ENCODE measurements at regions not wholly inside any gene's neighbourhood (a gene's known extent, or its start where the extent isn't known, plus 50 kb on each side); places are given as distances from the start of the nearest gene placed in this dataset.
A peak's percentile ranks its signal among the peaks of the same experiment; 100 is the strongest.

DNA sequence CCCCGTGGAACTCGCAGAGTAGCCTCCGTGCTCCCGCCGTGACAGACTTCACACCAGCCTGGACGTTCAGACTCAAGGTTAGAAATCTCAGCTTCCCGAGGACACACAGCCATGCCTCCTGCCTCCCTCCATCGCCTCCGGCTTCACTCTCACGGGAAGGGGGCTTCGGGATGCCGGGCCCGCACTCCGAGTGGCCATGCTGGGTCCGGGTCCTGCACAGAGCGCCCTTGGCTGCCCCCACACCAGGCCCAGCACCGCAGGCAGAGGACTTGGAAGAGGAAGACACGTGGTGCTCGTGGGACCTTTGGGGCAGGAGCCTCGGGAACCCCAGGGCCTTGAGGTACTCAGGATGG, 89.8 kb downstream of the PDGFA start:
- DNase-seq (ENCODE audit: insufficient read length, low spot score) (no peak), FAIRE-seq (no peak)
- TF ChIP-seq POLR2A (IDR thresholded peaks at IDR 0.05; ENCODE audit: low read depth, low read length), result no peak

DNA sequence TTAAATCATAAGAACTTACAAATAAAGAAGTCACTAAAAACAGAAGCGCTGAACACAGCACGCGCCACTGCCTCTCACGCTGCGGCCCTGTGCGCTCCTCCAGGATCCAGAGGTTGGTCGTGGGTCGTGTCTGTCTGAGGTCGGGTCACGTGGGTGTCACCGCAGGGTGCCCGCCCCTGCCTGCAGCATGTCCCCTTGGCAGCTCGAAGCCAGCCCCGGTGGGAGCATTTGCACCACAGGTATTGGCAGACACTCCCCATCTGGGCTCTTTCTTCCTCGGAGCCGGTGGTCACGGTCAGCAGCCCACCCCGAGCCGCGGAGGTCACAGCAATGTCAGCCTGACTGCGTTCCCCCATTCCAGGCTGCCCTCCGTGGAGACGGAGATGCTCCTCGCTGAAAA, 88.6 kb downstream of the PDGFA start:
- TF ChIP-seq POLR2A (IDR thresholded peaks at IDR 0.05; ENCODE audit: low read depth, low read length), result no peak
- DNase-seq (ENCODE audit: insufficient read length, low spot score) (no peak), FAIRE-seq (no peak)

DNA sequence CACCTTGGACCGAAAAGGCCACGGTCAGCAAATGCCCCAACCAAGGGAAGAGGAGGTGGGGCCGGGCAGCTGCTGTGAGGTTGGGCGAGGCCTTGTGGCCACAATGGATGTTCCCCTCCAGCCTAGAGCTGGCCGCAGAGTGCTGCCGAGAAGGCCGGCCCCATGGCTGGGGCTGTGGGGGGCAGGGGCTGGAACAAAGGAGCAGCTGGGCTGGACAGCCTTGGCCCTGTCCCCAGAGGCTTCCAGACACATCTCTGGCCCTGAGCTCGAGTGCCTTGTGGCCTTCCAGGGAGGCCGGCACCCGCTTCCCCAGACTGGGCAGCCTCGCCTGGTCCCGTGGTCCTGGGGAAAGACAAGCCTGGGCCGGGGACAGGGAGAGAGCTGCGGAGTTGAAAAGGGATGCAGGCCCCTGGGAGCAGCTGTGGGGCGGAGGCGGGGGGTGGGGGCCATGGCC, 88.0 kb downstream of the PDGFA start:
- FAIRE-seq, result no peak
- no peak for TF ChIP-seq POLR2A (IDR thresholded peaks at IDR 0.05; ENCODE audit: low read depth, low read length)

DNA sequence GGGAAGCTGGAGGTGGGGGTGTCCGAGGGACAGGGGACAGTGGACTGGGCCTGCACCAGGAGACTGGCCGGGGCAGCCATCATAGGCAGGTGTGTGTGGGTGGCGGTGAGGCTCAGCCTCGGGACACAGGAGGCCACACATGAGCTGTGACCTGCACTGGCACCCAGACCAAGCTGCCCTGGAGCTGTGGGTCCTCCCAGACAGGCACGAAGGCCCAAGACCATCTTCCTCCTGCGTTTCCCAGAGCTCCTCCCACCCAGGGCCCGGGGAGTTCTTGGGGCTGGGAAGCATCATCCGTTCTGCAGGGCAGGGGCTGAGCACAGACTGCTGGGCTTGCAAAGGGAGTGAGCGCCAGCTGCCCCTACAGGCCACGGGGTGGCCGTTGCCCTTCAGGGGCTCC, 87.4 kb downstream of the PDGFA start:
- no peak for FAIRE-seq
- TF ChIP-seq POLR2A (IDR thresholded peaks at IDR 0.05; ENCODE audit: low read depth, low read length), result no peak
- DNase-seq (ENCODE audit: insufficient read length, low spot score), result no peak

More for the DNA sequence above, 88.0 kb downstream of the PDGFA start:
- DNase-seq (ENCODE audit: insufficient read length, low spot score), result no peak

DNA sequence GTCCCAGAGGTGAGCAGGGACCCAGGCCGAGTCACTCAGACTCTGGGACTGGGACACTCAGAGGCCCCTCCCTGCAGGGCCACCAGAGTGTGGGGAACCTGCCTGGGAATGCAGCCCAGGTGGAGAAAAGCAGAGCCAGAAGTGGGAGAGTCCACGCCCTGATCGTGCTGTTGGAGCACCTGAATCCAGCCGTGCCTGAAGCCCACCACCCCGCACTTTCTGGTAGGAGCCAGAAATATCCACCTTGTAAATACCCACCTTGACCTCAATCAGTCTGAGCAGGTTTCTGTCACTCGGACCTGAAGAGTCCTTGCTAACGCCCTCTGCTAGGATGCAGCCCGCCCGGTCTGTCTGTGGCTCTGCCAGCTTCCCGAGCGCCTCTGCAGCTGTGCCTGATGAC, 86.7 kb downstream of the PDGFA start:
- no peak for FAIRE-seq
- no peak for DNase-seq (ENCODE audit: insufficient read length, low spot score)
- no peak for TF ChIP-seq POLR2A (IDR thresholded peaks at IDR 0.05; ENCODE audit: low read depth, low read length)

DNA sequence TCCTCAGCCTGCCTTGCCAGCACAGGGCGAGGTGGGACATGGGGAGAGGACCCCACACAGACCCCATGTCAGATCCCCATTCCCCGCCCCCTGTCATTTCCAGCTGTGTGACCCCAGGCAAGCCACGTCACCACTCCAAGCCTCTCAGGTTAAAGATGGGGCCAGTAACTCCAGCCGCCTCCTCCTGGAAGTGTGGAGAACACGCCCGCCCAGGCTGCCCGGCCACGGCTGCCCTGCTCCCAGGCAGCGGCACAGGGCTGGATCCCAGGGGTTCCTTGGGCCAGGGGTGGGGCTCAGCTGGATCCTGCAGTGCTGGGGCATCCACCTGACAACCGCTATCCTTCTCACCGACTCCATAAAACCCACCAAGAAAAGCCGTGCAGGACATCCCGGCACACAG, 86.1 kb downstream of the PDGFA start:
- DNase-seq (ENCODE audit: insufficient read length, low spot score), result no peak
- no peak for FAIRE-seq
- no peak for TF ChIP-seq POLR2A (IDR thresholded peaks at IDR 0.05; ENCODE audit: low read depth, low read length)

DNA sequence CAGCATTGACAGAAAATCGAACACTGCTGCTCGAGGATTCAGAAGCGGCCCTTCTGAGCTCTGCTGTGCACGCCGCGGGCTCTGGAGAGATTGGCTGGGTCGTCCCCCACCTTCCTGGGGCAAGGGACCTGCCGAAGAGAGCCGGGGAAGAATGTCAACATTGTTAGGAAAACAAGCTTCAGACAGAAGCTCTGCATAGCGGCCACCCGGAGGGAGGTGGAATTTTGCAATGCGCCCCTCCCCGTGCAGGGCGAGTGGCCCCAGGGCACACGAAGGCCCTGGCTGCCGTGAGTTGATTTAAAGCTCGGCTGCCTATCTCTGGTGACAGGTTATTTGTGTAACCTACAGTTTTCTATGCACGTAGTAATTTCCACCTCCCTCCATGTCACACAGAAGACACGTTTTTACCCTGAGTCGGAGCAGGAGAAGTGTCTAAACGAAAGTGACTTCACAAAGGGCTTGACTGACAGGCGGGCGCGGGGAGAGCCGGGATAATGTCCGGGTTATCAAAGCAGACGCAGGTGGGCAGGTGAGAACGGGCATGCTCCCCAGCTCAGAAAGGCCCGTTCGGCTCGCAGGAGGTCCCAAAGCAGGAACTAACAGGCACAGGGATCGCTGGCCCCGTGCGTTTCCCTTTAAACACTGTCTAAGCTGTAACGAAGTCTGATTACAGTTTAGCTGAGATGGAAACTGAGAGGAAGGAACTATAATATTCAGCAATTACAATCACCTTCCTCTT, 84.6 kb downstream of the PDGFA start:
- DNase-seq (ENCODE audit: insufficient read length, low spot score) (no peak), FAIRE-seq (no peak)
- TF ChIP-seq POLR2A (IDR thresholded peaks at IDR 0.05; ENCODE audit: low read depth, low read length), result no peak

DNA sequence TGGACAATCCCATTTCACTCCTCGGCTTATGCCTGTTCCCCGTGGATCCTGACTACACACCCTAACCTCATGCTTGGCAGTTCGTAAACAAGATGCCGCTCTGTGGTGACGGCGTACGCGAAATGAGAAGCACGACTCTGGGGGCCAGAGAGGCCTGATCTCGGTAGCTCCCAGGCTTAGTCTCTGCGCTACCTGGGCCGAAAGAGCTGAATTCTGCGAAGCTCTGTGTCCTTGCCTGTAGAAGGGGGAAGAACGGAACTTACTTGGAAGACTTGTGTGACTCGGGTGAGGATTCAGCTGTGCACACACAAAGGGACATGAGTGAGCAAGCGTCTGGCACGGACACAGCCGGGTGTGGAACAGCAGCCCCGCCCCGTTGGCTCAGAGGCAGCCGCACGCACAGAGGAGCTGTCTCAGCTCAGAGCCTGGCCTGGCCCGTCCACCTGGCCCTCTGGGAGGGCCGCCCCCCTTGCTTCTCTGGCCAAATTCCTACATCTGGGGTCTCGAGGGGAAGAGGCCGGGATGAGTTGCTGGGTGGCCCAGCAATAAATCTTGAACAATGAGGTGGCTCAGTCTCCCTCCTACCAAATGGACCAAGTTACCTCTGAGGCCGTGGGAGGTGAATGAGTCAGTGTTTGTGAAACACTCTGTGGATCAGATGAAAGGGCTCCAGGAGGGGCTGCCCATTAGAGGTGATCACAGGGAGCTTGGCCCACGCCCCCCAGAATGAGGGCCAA, 83.8 kb downstream of the PDGFA start:
- TF ChIP-seq POLR2A (IDR thresholded peaks at IDR 0.05; ENCODE audit: low read depth, low read length), result 0 out of 2 replicates have a peak, but pooled peaks have one; percentile 11
- FAIRE-seq, result no peak
- DNase-seq (ENCODE audit: insufficient read length, low spot score), result no peak

DNA sequence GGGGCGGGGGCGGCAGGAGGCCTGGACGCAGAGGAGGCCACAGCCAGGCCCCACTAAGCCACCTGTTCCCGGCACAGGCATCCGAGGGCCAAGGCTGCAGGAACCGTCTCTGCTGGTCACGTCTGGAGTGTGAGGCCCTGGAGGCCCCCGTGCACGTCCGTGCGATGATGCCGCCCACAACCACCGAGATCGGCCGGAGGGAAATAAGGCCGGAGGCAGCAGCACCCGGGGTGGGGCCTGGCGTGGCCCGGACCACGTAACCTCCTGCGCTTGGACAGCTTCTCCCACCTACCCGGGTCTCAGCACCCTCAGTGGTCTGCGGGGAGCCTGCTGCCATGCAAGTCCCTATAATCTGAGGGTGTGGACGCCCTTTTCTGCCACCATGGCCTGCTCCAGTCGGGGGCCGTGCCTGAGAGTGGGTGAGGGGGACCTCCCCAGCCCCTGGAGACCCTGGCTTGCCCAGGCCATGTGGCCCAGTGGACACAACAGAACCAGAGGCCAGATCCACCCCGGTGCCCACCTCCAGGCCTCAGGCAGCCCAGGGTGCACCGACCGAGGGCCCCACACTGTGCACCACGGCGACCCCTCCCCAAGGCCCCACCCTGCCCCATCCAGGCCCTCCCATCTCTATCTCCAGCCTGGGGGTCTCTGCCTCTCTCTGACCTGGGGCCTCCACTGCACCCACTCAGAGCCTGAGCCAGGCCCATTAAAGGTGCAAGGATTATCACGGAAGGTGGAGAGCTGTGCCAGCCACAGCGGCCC, 83.1 kb downstream of the PDGFA start:
- DNase-seq (ENCODE audit: insufficient read length, low spot score) (no peak), FAIRE-seq (no peak)
- TF ChIP-seq POLR2A (IDR thresholded peaks at IDR 0.05; ENCODE audit: low read depth, low read length), result no peak

DNA sequence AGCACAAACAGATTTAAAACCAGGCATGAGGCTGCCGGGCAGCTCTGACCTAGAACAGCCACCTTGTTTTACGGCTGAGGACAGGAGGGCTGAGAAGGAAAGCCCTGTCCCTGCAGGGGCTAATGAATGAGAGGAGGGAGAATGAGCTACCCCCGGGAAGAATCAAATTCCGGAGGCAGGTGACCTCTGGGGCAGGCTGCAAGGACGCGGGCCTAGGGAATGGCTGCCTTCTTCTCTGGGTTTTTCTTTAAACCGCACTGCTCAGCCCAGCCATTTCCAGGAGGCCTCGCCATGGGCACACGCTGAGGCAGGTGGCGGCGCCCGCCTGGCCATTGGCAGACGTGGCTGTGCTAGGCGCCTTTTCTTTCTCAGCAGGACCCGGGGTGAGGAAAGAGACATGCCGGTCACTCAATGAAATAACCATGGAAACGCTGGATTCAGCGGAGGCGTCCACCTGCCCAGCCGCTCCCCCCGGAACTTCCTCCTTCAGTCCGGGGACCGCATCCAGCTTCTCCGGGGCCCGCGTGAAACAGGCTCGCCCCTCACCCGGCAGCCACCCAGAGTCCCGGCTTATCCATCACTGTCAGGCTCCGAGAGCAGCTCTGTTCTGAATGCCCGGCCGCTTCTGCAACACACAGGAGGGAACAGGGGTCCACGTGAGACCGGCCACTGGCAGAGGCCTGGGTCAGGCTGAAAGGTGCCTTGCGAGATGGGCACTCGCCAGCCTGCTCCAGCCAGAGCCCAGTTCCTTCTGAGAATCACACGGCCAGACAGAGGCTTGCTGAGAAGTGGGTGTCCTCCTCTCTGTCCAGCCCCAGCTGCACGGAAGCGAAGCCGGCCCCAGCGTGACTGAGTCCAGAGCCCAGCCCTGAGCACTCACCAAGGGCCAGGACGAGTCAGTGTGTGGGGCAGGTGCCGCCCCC, 82.1 kb downstream of the PDGFA start:
- TF ChIP-seq POLR2A (IDR thresholded peaks at IDR 0.05; ENCODE audit: low read depth, low read length), result no peak
- DNase-seq (ENCODE audit: insufficient read length, low spot score) (no peak), FAIRE-seq (no peak)

DNA sequence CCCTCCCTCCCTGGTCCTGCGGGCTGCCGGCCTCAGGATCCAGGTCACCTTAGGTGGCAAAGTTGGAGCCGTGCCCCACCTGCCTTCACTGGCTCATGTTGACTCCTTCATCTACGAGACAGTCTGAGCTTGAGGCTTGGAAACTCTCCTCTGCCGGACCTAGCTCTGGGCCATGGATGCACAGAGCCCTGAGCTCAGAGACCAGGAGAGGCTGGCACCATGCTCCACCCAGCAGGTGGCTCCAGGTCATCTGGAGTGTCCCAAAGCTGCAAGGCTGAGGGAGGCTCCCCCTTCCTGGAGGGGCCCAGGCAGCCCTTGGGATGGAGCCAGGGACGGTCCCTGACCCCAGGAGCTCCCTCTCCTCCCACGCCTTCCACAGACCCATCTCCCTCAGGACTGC, 81.3 kb downstream of the PDGFA start:
- DNase-seq (ENCODE audit: insufficient read length, low spot score) (no peak), FAIRE-seq (no peak)
- no peak for TF ChIP-seq POLR2A (IDR thresholded peaks at IDR 0.05; ENCODE audit: low read depth, low read length)

DNA sequence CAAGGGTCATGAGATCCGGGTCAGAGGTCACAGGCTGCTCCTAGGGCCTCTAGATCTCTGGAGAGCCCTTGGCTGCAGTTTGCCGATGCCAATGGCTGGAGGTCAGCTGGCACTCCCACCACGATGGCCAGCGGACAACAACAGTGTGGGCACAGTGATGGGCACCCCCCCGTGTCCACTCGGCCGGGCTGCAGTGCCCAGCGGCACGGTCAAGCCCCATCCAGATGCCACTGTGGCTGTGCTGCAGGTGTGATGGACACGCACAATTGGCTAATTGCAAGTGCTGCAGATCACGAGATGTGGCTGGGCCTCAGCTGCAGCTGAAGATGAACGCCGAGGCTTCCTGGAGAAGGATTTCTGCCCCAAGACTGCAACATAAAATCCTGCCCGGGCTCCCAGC, 80.7 kb downstream of the PDGFA start:
- DNase-seq (ENCODE audit: insufficient read length, low spot score) (no peak), FAIRE-seq (no peak)

DNA sequence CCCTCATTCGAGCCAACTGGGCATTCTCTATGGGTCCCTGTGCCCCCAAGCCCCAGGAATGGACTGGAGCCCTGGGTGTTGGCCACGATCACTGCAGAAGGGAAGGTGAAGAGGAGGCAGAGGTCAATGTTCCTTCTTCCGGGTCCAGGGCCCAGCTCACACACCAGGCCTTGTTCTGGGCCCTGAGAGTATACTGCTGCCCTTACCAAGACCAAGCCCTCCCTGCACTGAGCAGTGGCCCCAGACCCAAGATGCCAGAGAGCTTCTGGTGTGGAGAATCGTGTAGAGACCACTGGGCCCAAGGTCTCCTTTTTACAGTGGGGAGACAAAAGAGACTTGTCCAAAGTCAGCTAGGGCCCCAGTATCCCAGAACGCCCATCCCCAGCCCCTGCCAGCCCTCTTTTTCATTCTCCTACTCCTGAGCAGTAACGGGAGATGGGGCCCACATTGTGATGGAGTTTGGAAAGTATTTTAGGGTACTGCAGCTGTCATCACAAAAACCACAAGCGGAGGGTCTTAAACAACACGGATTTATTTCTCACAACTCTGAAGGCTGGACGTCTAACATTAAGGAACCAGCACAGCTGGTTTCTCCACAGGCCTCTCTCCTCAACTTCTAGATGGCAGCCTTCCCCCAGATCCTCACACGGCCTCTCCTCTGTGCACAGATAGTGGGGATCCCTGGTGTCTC, 79.4 kb downstream of the PDGFA start:
- no peak for DNase-seq (ENCODE audit: insufficient read length, low spot score)
- no peak for TF ChIP-seq POLR2A (IDR thresholded peaks at IDR 0.05; ENCODE audit: low read depth, low read length)
- FAIRE-seq, result no peak

More for the DNA sequence above, 80.7 kb downstream of the PDGFA start:
- TF ChIP-seq POLR2A (IDR thresholded peaks at IDR 0.05; ENCODE audit: low read depth, low read length), result no peak
